ENCODE measurements at regions not wholly inside any gene's neighbourhood (a gene's known extent, or its start where the extent isn't known, plus 50 kb on each side); places are given as distances from the start of the nearest gene placed in this dataset.

- TF ChIP-seq, protein P1, sequence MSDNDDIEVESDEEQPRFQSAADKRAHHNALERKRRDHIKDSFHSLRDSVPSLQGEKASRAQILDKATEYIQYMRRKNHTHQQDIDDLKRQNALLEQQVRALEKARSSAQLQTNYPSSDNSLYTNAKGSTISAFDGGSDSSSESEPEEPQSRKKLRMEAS (CRISPR knock-in tag; IDR thresholded peaks at IDR 0.05), result no peak
- TF ChIP-seq CTCF (IDR thresholded peaks at IDR 0.05 in 2 of 3, conservative IDR thresholded peaks at IDR 0.05 in 1 of 3; ENCODE audit: insufficient read depth in 2 of 3, low read depth in 1 of 3, low read length in 3 of 3), result no peak
- TF ChIP-seq ZEB2 (IDR thresholded peaks at IDR 0.05), result no peak
- TF ChIP-seq KLF1 (tag; IDR thresholded peaks at IDR 0.05), result no peak
- no peak for TF ChIP-seq ZNF609 (CRISPR knock-in tag; IDR thresholded peaks at IDR 0.05; ENCODE audit: borderline replicate concordance)
- no peak for TF ChIP-seq ZNF644 (tag; IDR thresholded peaks at IDR 0.05; ENCODE audit: low read depth)
These were observed 702.4 kb downstream of the TUSC7 start for GRCh38 chr3:117411971-117412370.

Data from K562 (cell line).